HG02870 (cell line): ENCODE measurements at regions not wholly inside any gene's neighbourhood (a gene's known extent, or its start where the extent isn't known, plus 50 kb on each side); places are given as distances from the start of the nearest gene placed in this dataset.
"Not testable (repeated sequence)": the region's sequence is repeated elsewhere in the genome, so short reads cannot be mapped to it uniquely, and the experiment has no call there.

ENCODE experiments used
- ATAC-seq: cut with Tn5 transposase; IDR thresholded peaks from one replicate; pipeline ENCODE4 v1.9.1; 2021; ENCODE audit warnings: mild to moderate bottlenecking, moderate library complexity; ENCODE audit not compliant: unreplicated experiment

GRCh38 chr3:150270444-150270843 is 137.7 kb upstream of the TSC22D2 start:
- not testable (repeated sequence) for ATAC-seq

- ATAC-seq: no peak
These were observed 138.6 kb upstream of the TSC22D2 start for GRCh38 chr3:150269526-150269925.

GRCh38 chr3:150268426-150269391 is 139.4 kb upstream of the TSC22D2 start:
- no peak for ATAC-seq

- no peak for ATAC-seq
These were observed 140.8 kb upstream of the TSC22D2 start for GRCh38 chr3:150267288-150267687.

- no peak for ATAC-seq
These were observed 142.8 kb upstream of the TSC22D2 start for GRCh38 chr3:150265305-150265704.

- ATAC-seq: no peak
These were observed 143.4 kb upstream of the TSC22D2 start for GRCh38 chr3:150264561-150265279.

- no peak for ATAC-seq
These were observed 146.1 kb upstream of the TSC22D2 start for GRCh38 chr3:150261958-150262357.

- no peak for ATAC-seq
These were observed 146.7 kb upstream of the TSC22D2 start for GRCh38 chr3:150261418-150261817.

- no peak for ATAC-seq
These were observed 147.7 kb upstream of the TSC22D2 start for GRCh38 chr3:150260398-150260710.

- ATAC-seq: no peak
These were observed 148.3 kb upstream of the TSC22D2 start for GRCh38 chr3:150259526-150260397.

- no peak for ATAC-seq
These were observed 151.3 kb upstream of the TSC22D2 start for GRCh38 chr3:150256782-150257181.

- ATAC-seq: no peak
These were observed 151.8 kb upstream of the TSC22D2 start for GRCh38 chr3:150256318-150256717.

GRCh38 chr3:150255826-150256225 is 152.3 kb upstream of the TSC22D2 start:
- ATAC-seq: no peak

- ATAC-seq: no peak
These were observed 152.7 kb upstream of the TSC22D2 start for GRCh38 chr3:150255413-150255812.

GRCh38 chr3:150254309-150254708 is 153.8 kb upstream of the TSC22D2 start:
- ATAC-seq: no peak

- no peak for ATAC-seq
These were observed 154.5 kb upstream of the TSC22D2 start for GRCh38 chr3:150253622-150254021.

GRCh38 chr3:150252462-150252861 is 155.6 kb upstream of the TSC22D2 start:
- no peak for ATAC-seq

GRCh38 chr3:150251187-150252062 is 156.7 kb upstream of the TSC22D2 start:
- ATAC-seq: no peak

- ATAC-seq: no peak
These were observed 158.2 kb upstream of the TSC22D2 start for GRCh38 chr3:150249779-150250470.
